CD4-positive, alpha-beta T cell treated with Interleukin-1 beta for 1 hour (primary cell): ENCODE measurements at regions not wholly inside any gene's neighbourhood (a gene's known extent, or its start where the extent isn't known, plus 50 kb on each side); places are given as distances from the start of the nearest gene placed in this dataset.
"Not testable (repeated sequence)": the region's sequence is repeated elsewhere in the genome, so short reads cannot be mapped to it uniquely, and the experiment has no call there.

Source experiments
- DNase-seq, 2 donors: peaks; one replicate each; pipeline ENCODE4 v3.0.0-alpha.2; 2020 to 2022

- DNase-seq, result not testable (repeated sequence)
Observed at GRCh38 chr7:101679653-101680173, 50.6 kb upstream of the MYL10 start.

GRCh38 chr7:101680406-101681145 is 51.5 kb upstream of the MYL10 start:
- DNase-seq, result no peak

- DNase-seq, result no peak
Observed at GRCh38 chr7:101681170-101682007, 52.3 kb upstream of the MYL10 start.

- DNase-seq, result no peak
Observed at GRCh38 chr7:101684983-101685330, 55.9 kb upstream of the MYL10 start.

- no peak for DNase-seq
Observed at GRCh38 chr7:101686030-101686429, 56.9 kb upstream of the MYL10 start.

- DNase-seq, result no peak
Observed at GRCh38 chr7:101687081-101687480, 58.0 kb upstream of the MYL10 start.

GRCh38 chr7:101687791-101688182 is 58.7 kb upstream of the MYL10 start:
- no peak for DNase-seq

- peak; percentile 77 to 79 for DNase-seq
Observed at GRCh38 chr7:101688183-101688831, 59.2 kb upstream of the MYL10 start.

- DNase-seq, result no peak
Observed at GRCh38 chr7:101688995-101689907, 60.2 kb upstream of the MYL10 start.

GRCh38 chr7:101690061-101690460 is 61.0 kb upstream of the MYL10 start:
- DNase-seq, result no peak

GRCh38 chr7:101691822-101692384 is 62.8 kb upstream of the MYL10 start:
- no peak for DNase-seq

GRCh38 chr7:101693498-101694091 is 64.5 kb upstream of the MYL10 start:
- no peak for DNase-seq

GRCh38 chr7:101698964-101699363 is 69.9 kb upstream of the MYL10 start:
- DNase-seq, result no peak

GRCh38 chr7:101699399-101699798 is 70.3 kb upstream of the MYL10 start:
- DNase-seq, result no peak

GRCh38 chr7:101699881-101700823 is 71.1 kb upstream of the MYL10 start:
- no peak for DNase-seq

GRCh38 chr7:101701153-101701794 is 72.2 kb upstream of the MYL10 start:
- DNase-seq, result no peak

GRCh38 chr7:101702362-101702850 is 73.3 kb upstream of the MYL10 start:
- DNase-seq, result no peak

GRCh38 chr7:101705331-101705730 is 76.2 kb upstream of the MYL10 start:
- no peak for DNase-seq

GRCh38 chr7:101707587-101707986 is 78.5 kb upstream of the MYL10 start:
- no peak for DNase-seq

- DNase-seq, result no peak
Observed at GRCh38 chr7:101708223-101708622, 79.1 kb upstream of the MYL10 start.
